HEK293 (cell line): ENCODE measurements at regions not wholly inside any gene's neighbourhood (a gene's known extent, or its start where the extent isn't known, plus 50 kb on each side); places are given as distances from the start of the nearest gene placed in this dataset.
"Not testable (repeated sequence)": the region's sequence is repeated elsewhere in the genome, so short reads cannot be mapped to it uniquely, and the experiment has no call there.

ENCODE experiments used
- CTCF ChIP-seq: fragments of 450-650 bp; formaldehyde crosslinking; IDR thresholded peaks from 2 replicates; pipeline ENCODE4 v1.5.1; 2016; ENCODE audit warnings: missing biosample characterization, missing genetic modification characterization
- KLF10 ChIP-seq: fragments of 450-650 bp; IDR thresholded peaks from 2 replicates; pipeline ENCODE4 v1.5.1; 2018; ENCODE audit warnings: missing biosample characterization, mild to moderate bottlenecking, missing genetic modification characterization
- MYNN ChIP-seq: fragments of 450-650 bp; formaldehyde crosslinking; IDR thresholded peaks from 2 replicates; pipeline ENCODE4 v1.5.1; 2016; ENCODE audit warnings: missing biosample characterization, missing genetic modification characterization, borderline replicate concordance
- PRDM10 ChIP-seq: fragments of 450-650 bp; formaldehyde crosslinking; IDR thresholded peaks from 2 replicates; pipeline ENCODE4 v1.5.1; 2016; ENCODE audit warnings: missing biosample characterization, missing genetic modification characterization
- YY1 ChIP-seq: fragments of 450-650 bp; formaldehyde crosslinking; IDR thresholded peaks from 2 replicates; pipeline ENCODE4 v1.5.1; 2018; ENCODE audit warnings: missing biosample characterization, missing genetic modification characterization
- ZNF121 ChIP-seq: fragments of 450-650 bp; formaldehyde crosslinking; IDR thresholded peaks from 2 replicates; pipeline ENCODE4 v1.5.1; 2016; ENCODE audit warnings: missing biosample characterization, missing genetic modification characterization
- ZNF146 ChIP-seq: fragments of 450-650 bp; formaldehyde crosslinking; IDR thresholded peaks from 2 replicates; pipeline ENCODE4 v1.5.1; 2016; ENCODE audit warnings: missing biosample characterization, missing genetic modification characterization
- ZNF488 ChIP-seq: fragments of 450-650 bp; formaldehyde crosslinking; IDR thresholded peaks from 2 replicates; pipeline ENCODE4 v1.5.1; 2016; ENCODE audit warnings: missing biosample characterization, missing genetic modification characterization
- ZNF660 ChIP-seq: fragments of 450-650 bp; IDR thresholded peaks from 2 replicates; pipeline ENCODE4 v1.5.1; 2018; ENCODE audit warnings: missing biosample characterization, mild to moderate bottlenecking, missing genetic modification characterization
- TF ChIP-seq, protein P1 (sequence below): fragments of 450-650 bp; formaldehyde crosslinking; IDR thresholded peaks from 2 replicates; pipeline ENCODE4 v1.5.1; 2016; ENCODE audit warnings: missing biosample characterization, missing genetic modification characterization

DNA sequence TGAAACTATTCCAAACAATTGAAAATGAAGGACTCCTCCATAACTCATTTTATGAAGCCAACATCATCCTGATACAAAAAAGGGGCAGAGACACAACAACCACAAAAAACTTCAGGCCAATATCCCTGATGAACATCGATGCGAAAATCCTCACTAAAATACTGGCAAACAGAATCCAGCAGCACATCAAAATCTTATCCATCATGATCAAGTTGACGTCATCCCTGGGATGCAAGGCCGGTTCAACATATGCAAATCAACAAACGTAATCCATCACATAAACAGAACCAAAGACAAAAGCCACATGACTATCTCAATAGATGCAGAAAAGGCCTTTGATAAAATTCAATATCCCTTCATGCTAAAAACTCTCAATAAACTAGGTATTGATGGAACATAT, 272.8 kb downstream of the RNF144B start:
- TF ChIP-seq KLF10 (tag by site-specific recombination); CTCF; ZNF660; YY1 (tag by site-specific recombination); ZNF488 (tag by site-specific recombination); PRDM10 (tag by site-specific recombination); ZNF121; MYNN (tag by site-specific recombination); ZNF146 (tag by site-specific recombination): not testable (repeated sequence)
- TF ChIP-seq, protein P1, sequence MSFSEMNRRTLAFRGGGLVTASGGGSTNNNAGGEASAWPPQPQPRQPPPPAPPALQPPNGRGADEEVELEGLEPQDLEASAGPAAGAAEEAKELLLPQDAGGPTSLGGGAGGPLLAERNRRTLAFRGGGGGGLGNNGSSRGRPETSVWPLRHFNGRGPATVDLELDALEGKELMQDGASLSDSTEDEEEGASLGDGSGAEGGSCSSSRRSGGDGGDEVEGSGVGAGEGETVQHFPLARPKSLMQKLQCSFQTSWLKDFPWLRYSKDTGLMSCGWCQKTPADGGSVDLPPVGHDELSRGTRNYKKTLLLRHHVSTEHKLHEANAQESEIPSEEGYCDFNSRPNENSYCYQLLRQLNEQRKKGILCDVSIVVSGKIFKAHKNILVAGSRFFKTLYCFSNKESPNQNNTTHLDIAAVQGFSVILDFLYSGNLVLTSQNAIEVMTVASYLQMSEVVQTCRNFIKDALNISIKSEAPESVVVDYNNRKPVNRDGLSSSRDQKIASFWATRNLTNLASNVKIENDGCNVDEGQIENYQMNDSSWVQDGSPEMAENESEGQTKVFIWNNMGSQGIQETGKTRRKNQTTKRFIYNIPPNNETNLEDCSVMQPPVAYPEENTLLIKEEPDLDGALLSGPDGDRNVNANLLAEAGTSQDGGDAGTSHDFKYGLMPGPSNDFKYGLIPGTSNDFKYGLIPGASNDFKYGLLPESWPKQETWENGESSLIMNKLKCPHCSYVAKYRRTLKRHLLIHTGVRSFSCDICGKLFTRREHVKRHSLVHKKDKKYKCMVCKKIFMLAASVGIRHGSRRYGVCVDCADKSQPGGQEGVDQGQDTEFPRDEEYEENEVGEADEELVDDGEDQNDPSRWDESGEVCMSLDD (tag by site-specific recombination), result not testable (repeated sequence)
